Ovary (tissue), 7 donors: ENCODE measurements at regions not wholly inside any gene's neighbourhood (a gene's known extent, or its start where the extent isn't known, plus 50 kb on each side); places are given as distances from the start of the nearest gene placed in this dataset.

ENCODE experiments used
- DNase-seq, 5 donors: peaks; one replicate each; pipeline ENCODE4 v3.0.0-alpha.2; 2019 to 2020
- H3K27ac ChIP-seq, 2 donors: fragments of 200-600 bp; one replicate each; pipeline versions ENCODE4 v1.5.1 to v1.8.0; 2019 to 2022
- H3K27me3 ChIP-seq: fragments of 200-600 bp; one replicate; pipeline ENCODE4 v1.8.0; 2022
- H3K36me3 ChIP-seq: fragments of 200-600 bp; sonication (generic); one replicate; pipeline ENCODE4 v1.5.1; 2019
- H3K4me1 ChIP-seq: one replicate; pipeline ENCODE4 v1.8.1; 2013; ENCODE audit warnings: mild to moderate bottlenecking, moderate library complexity; ENCODE audit not compliant: insufficient read depth
- H3K4me3 ChIP-seq: fragments of 200-600 bp; sonication (generic); one replicate; pipeline ENCODE4 v1.5.1; 2017
- H3K9me3 ChIP-seq, 2 donors: fragments of 200-600 bp in 1 of 2; sonication (generic) in 1 of 2; one replicate each; pipeline versions ENCODE4 v1.5.1 to v1.8.1; 2013 to 2019; ENCODE audit warnings: mild to moderate bottlenecking in 1 of 2, moderate library complexity in 1 of 2
- EP300 ChIP-seq: sonication (generic); formaldehyde crosslinking; IDR thresholded peaks from one replicate; pipeline ENCODE4 v1.6.1; 2017; ENCODE audit warnings: antibody characterized with exemption
- POLR2A ChIP-seq: fragments of 450-650 bp; IDR thresholded peaks from one replicate; pipeline ENCODE4 v1.6.1; 2017; ENCODE audit warnings: antibody characterized with exemption, mild to moderate bottlenecking, moderate library complexity
- whole genome bisulfite sequencing, 3 donors: extraction: QIAGEN DNeasy Blood & Tissue Kit in 1 of 3; methylation state at CpG; one replicate each; pipeline versions ENCODE4 v1.1.5 to v1.1.7; 2013 to 2017; 5-methylcytosine and 5-hydroxymethylcytosine counted together
- intact Hi-C, 4 donors: fragments of 100-400 bp; cut with DNase I; formaldehyde crosslinking; loops; one replicate each; pipeline versions ENCODE4 v1.11.0 to v1.15.1; 2022 to 2023
- TF ChIP-seq, protein P1 (sequence below), 3 donors: fragments of 450-650 bp in 2 of 3; fragments of 200-600 bp in 1 of 3; IDR thresholded peaks; one replicate each; pipeline versions ENCODE4 v1.5.1 to v1.8.0; 2016 to 2022; ENCODE audit warnings: antibody characterized with exemption in 3 of 3, mild to moderate bottlenecking in 1 of 3
- donor health status: DM: no; HTN: no; CAD: no; lungs with moderate emphysema.
- donor health status: DM: no; HTN: no; CAD: no.
- donor health status: Bipolar disorder and iron deficiency.
- donor health status: DM: no; HTN: no; CAD: no.
- donor health status: DM: yes; HTN: yes; CAD: no.

DNA sequence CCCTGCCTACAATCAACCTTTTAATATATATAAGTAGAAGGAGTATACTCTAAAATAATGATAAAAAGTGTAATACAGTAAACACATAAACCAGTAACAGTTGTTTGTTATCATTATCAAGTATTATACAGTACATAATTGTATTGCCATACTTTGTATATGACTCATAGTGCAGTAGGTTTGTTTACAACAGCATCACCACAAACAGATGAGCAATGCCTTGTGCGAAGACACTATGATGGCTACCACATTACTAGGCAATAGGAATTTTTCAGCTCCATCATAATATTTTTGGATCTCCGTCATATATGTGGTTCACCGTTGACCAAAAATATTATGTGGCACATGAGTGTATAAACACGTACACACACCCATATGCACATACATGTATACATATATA, 69.7 kb upstream of the APC start:
- H3K9me3 ChIP-seq: no peaks in the 10 kb centered on the region
- intact Hi-C loops: no loop called here
- DNase-seq: no peak
- H3K27ac ChIP-seq: no peak overlapping the region
- H3K36me3 ChIP-seq: no peaks in the 10 kb centered on the region
- H3K4me3 ChIP-seq: no peak overlapping the region
- no peaks in the 10 kb centered on the region for H3K4me1 ChIP-seq
- 90 to 93% (median 91%) methylated on average over 4 of the region's 4 CpGs for WGBS, 3 donors
- TF ChIP-seq POLR2A (no peak), EP300 (no peak)
- TF ChIP-seq, protein P1, sequence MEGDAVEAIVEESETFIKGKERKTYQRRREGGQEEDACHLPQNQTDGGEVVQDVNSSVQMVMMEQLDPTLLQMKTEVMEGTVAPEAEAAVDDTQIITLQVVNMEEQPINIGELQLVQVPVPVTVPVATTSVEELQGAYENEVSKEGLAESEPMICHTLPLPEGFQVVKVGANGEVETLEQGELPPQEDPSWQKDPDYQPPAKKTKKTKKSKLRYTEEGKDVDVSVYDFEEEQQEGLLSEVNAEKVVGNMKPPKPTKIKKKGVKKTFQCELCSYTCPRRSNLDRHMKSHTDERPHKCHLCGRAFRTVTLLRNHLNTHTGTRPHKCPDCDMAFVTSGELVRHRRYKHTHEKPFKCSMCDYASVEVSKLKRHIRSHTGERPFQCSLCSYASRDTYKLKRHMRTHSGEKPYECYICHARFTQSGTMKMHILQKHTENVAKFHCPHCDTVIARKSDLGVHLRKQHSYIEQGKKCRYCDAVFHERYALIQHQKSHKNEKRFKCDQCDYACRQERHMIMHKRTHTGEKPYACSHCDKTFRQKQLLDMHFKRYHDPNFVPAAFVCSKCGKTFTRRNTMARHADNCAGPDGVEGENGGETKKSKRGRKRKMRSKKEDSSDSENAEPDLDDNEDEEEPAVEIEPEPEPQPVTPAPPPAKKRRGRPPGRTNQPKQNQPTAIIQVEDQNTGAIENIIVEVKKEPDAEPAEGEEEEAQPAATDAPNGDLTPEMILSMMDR (IDR thresholded peaks at IDR 0.05): no peak
- no peaks in the 10 kb centered on the region for H3K27me3 ChIP-seq

DNA sequence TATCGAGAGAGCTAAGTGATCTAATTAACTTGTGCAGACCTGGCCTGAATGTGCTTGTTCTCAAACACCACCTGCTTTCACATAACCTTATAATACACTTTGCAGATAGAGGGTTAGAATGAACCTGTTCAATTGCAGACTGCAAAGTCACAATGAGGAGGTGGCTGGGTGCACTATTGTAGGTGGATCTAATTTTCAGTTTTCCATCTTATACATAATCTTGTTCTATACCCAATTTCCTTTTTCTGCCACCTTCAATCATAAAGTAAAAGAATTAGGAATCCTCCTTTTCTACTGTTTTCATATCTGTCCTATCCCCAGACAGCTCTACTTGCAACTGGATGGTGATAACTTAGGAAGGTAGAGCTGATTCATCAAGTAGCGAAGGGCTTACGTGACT, 68.8 kb upstream of the APC start:
- Histone ChIP-seq H3K4me3 (no peak overlapping the region), H3K27me3 (no peaks in the 10 kb centered on the region), H3K4me1 (no peaks in the 10 kb centered on the region), H3K36me3 (no peaks in the 10 kb centered on the region), H3K27ac (no peak overlapping the region), H3K9me3 (no peaks in the 10 kb centered on the region)
- no peak for DNase-seq
- TF ChIP-seq EP300 (no peak), POLR2A (no peak)
- TF ChIP-seq, protein P1 (IDR thresholded peaks at IDR 0.05): no peak
- intact Hi-C loops: no loop called here
- 87 to 94% (median 88%) methylated on average over 3 of the region's 3 CpGs for WGBS, 3 donors

DNA sequence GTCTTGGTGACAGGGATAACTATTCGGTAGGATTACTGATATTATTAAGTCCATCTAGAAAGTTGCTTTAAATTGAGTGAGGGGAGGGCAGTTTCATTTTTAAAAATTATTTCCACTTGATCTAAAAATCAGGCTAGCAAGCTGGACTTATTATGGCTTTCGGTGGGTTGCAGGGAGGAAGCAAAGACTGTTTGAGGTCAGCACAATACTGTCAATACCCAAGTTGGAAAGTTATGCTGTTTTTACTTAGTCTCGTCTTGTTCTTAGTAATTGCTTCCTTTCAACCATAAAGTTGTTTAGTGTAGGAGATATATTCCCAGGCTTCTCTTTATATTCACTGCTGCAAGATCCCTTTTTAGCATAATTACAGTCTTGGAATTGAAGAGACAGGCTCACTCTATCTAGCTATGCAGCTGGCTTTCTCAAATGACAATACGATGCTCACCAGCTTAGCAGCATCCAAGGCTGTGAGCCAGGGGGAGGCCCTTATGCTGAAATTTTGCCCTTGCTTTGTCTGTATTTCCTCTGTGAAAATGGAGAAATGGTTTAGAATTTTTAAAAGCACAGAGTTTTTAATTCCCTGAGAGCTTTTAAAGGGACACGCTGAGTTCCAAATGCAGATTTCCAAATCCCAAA, 68.2 kb upstream of the APC start:
- WGBS, 3 donors: 25 to 40% (median 37%) methylated on average over 5 of the region's 5 CpGs
- no peaks in the 10 kb centered on the region for H3K9me3 ChIP-seq
- no peaks in the 10 kb centered on the region for H3K36me3 ChIP-seq
- H3K27ac ChIP-seq: no peak overlapping the region
- DNase-seq: no peak
- no peaks in the 10 kb centered on the region for H3K4me1 ChIP-seq
- no peaks in the 10 kb centered on the region for H3K27me3 ChIP-seq
- intact Hi-C loops: no loop called here
- TF ChIP-seq, protein P1 (IDR thresholded peaks at IDR 0.05): no peak
- TF ChIP-seq EP300 (no peak), POLR2A (no peak)
- no peak overlapping the region for H3K4me3 ChIP-seq

GRCh38 chr5:112671687-112672086, 66.0 kb upstream of the APC start:
- H3K27me3 ChIP-seq: no peaks in the 10 kb centered on the region
- TF ChIP-seq, protein P1 (IDR thresholded peaks at IDR 0.05): no peak
- TF ChIP-seq EP300: no peak
- TF ChIP-seq POLR2A: no peak
- no peaks in the 10 kb centered on the region for H3K4me1 ChIP-seq
- H3K36me3 ChIP-seq: no peaks in the 10 kb centered on the region
- no peaks in the 10 kb centered on the region for H3K9me3 ChIP-seq
- intact Hi-C loops: no loop called here
- no peak overlapping the region for H3K27ac ChIP-seq
- H3K4me3 ChIP-seq: no peak overlapping the region
- DNase-seq: no peak
